ENCODE measurements at regions not wholly inside any gene's neighbourhood (a gene's known extent, or its start where the extent isn't known, plus 50 kb on each side); places are given as distances from the start of the nearest gene placed in this dataset.
"Not testable (repeated sequence)": the region's sequence is repeated elsewhere in the genome, so short reads cannot be mapped to it uniquely, and the experiment has no call there.

DNA sequence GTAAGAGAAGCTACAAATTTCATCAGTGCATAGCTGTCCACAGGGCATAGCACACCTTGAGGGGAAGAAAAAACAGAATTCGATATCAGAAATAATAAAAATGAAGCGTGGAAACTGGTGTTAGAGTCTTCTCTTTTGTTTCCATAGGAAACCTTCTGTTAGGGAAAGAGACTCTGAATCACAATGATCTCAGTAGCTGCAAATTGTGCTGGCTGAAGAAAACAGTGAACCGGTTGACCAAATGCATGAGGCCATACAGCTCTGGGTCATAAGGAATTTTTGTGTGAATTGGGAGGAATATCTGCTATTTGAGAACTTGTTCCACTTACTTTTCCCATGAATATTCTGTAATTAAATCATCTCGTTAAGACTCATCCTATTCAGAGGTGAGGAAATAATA, 580.2 kb upstream of the NECTIN3 start:
- Mint-ChIP-seq H3K9me3 (peaks cover 7 to 35% (median 16%) of the 10 kb centered on the region in 7 donors), H3K36me3 (peaks cover 0 to 4% of the 10 kb centered on the region in 2 donors), H3K4me1 (no peaks in the 10 kb centered on the region), H3K27me3 (no peaks in the 10 kb centered on the region), H3K27ac (no peak overlapping the region), H3K4me3 (no peak overlapping the region)
- DNase-seq (no peak), ATAC-seq (ENCODE audit: low read depth in 2 of 2) (no peak)

DNA sequence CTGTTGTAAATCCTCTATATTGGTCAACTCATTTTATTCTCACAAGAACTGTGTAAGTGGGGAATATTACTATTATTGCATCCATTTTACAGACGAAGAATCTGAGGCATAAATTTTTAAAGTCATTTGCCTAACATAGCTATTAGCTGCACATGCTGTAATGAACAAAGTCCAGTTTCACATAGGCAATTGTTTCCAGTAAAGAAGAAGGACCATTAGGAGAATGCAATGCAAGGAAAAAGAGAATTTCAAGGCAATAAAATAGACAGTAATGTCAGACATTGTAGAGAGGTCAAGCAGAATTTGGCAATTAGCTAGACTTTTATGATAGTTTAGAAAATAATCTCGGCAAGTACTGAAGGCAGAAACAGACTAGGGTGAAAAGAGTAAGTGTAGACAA, 578.7 kb upstream of the NECTIN3 start:
- H3K4me3 Mint-ChIP-seq, result no peak overlapping the region
- ATAC-seq (ENCODE audit: low read depth in 2 of 2) (no peak), DNase-seq (no peak)
- no peaks in the 10 kb centered on the region for H3K27me3 Mint-ChIP-seq
- H3K9me3 Mint-ChIP-seq, result peaks cover 2 to 22% (median 12%) of the 10 kb centered on the region in 7 donors
- H3K27ac Mint-ChIP-seq, result no peak overlapping the region
- no peaks in the 10 kb centered on the region for H3K4me1 Mint-ChIP-seq
- H3K36me3 Mint-ChIP-seq, result no peaks in the 10 kb centered on the region

DNA sequence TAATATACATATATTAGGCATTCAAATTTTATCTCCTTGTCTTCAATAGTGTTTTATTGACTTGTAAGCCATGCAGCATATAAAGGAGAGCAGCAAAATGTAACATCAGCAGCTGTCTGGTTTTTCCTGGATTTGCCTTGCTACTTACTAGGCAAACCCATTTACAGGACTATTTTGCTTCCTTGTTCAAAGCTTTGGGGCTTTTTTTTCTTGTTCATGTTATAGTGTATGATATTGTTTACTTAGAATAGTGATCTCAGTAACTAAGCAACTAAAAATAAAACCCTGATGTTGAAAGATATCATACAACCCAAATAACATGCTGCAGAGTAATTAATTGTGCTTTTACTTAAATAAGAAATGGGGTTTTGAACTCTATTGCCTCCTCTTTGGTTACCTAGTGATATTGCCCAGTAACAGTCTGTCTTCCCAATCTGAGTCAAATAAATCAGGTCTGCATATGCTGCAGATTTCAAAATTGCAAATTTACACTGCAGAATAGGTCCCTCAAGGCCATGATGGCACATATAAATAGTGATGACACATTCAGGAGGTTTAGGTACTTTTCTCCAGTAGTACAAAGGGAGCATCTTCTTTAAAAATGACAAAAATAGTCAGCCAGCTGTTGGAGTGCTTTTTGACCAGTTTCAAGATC, 578.1 kb upstream of the NECTIN3 start:
- ATAC-seq (ENCODE audit: low read depth in 2 of 2), result no peak
- H3K9me3 Mint-ChIP-seq, result peaks cover 0 to 21% (median 5%) of the 10 kb centered on the region in 7 donors
- no peak for DNase-seq
- H3K4me1 Mint-ChIP-seq, result no peaks in the 10 kb centered on the region
- H3K36me3 Mint-ChIP-seq, result no peaks in the 10 kb centered on the region
- H3K27ac Mint-ChIP-seq, result no peak overlapping the region
- H3K27me3 Mint-ChIP-seq, result no peaks in the 10 kb centered on the region
- no peak overlapping the region for H3K4me3 Mint-ChIP-seq

DNA sequence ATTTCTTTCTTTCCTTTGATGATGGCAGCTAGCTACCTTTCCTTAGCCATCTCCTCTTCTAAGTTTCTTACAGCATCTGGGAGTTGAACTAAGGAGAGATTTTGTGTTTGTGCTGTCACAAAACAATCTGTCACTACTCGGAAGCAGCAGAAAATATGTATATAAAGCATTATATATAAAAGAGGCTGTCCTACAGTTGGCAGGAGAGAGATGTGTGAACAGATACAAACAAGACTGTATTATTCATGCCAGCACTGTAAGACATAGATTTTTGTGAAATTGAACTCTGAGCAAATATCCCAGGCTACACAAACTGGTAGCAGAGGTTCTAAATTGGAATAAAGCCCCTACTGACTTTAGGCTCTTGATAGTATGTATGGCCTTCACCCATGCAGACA, 577.5 kb upstream of the NECTIN3 start:
- H3K27me3 Mint-ChIP-seq, result no peaks in the 10 kb centered on the region
- DNase-seq (no peak), ATAC-seq (ENCODE audit: low read depth in 2 of 2) (no peak)
- no peaks in the 10 kb centered on the region for H3K36me3 Mint-ChIP-seq
- no peak overlapping the region for H3K27ac Mint-ChIP-seq
- no peaks in the 10 kb centered on the region for H3K4me1 Mint-ChIP-seq
- H3K4me3 Mint-ChIP-seq, result no peak overlapping the region
- peaks cover 0 to 16% (median 4%) of the 10 kb centered on the region in 7 donors for H3K9me3 Mint-ChIP-seq

DNA sequence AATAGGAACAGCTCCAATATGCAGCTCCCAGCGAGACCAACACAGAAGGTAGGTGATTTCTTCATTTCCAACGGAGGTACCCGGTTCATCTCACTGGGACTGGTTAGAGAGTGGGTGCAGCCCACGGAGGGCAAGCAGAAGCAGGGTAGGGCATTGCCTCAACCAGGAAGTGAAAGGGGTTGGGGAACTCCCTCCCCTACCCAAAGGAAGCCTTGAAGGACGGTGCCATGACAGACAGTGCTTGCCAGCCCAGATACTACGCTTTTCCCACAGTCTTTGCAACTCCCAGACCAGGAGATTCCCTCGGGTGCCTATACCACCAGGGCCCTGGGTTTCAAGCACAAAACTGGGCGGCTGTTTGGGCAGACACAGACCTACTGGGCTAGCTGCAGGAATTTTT, 576.9 kb upstream of the NECTIN3 start:
- ATAC-seq (ENCODE audit: low read depth in 2 of 2), result no peak
- H3K27me3 Mint-ChIP-seq, result no peaks in the 10 kb centered on the region
- H3K9me3 Mint-ChIP-seq, result peaks cover 0 to 9% (median 4%) of the 10 kb centered on the region in 7 donors
- H3K4me3 Mint-ChIP-seq, result no peak overlapping the region
- H3K36me3 Mint-ChIP-seq, result no peaks in the 10 kb centered on the region
- H3K27ac Mint-ChIP-seq, result no peak overlapping the region
- no peaks in the 10 kb centered on the region for H3K4me1 Mint-ChIP-seq
- no peak for DNase-seq

DNA sequence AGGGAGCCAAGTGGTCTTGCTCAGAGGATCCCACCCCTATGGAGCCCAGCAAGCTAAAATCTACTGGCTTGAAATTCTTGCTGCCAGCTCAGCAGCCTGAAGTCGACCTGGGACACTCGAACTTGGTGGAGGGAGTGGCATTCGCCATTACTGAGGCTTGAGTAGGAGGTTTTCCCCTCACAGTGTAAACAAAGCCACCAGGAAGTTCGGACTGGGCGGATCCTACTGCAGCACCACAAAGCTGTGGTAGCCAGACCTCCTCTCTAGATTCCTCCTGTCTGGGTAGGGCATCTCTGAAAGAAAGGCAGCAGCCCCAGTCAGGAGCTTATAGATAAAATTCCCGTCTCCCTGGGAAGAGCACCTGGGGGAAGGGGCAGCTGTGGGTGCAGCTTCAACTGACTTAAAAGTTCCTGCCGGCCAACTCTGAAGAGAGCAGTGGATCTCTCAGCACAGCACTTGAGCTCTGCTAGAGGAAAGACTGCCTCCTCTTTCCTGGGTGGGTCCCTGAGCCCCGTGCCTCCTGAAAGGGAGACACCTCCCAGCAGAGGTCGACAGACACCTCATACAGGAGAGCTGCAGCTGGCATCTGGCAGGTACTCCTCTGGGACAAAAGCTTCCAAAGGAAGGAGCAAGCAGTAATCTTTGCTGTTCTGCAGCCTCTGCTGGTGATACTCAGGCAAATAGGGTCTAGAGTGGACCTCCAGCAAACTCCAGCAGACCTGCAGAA, 576.3 kb upstream of the NECTIN3 start:
- Mint-ChIP-seq H3K4me1 (no peaks in the 10 kb centered on the region), H3K36me3 (no peaks in the 10 kb centered on the region), H3K4me3 (peak overlapping the region in 1 of 8 donors; percentile 14), H3K27ac (no peak overlapping the region), H3K9me3 (peaks cover 0 to 11% (median 6%) of the 10 kb centered on the region in 7 donors), H3K27me3 (no peaks in the 10 kb centered on the region)
- DNase-seq (no peak), ATAC-seq (ENCODE audit: low read depth in 2 of 2) (no peak)

DNA sequence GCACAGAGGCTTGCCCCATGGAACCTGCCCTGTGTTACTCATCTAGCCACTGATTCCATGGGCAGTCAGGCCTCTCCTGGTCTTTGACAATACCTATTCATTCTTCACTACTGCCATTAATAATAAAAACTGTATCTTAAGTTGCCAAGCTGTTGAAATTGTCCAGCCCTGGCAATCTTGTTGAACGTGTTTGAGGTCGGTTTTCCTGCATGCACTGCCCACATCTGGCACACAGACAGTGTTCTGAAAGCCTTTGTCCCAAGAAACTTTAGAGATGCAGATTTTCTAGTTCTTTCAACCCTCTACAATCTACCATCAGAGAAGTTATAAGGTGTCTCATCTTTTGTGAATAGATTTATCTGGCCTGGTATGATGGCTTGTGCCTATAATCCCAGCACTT, 567.2 kb upstream of the NECTIN3 start:
- no peaks in the 10 kb centered on the region for H3K27me3 Mint-ChIP-seq
- no peaks in the 10 kb centered on the region for H3K36me3 Mint-ChIP-seq
- ATAC-seq (ENCODE audit: low read depth in 2 of 2) (no peak), DNase-seq (no peak)
- H3K27ac Mint-ChIP-seq, result no peak overlapping the region
- H3K4me3 Mint-ChIP-seq, result no peak overlapping the region
- H3K4me1 Mint-ChIP-seq, result no peaks in the 10 kb centered on the region
- peaks cover 7 to 32% (median 18%) of the 10 kb centered on the region in 7 donors for H3K9me3 Mint-ChIP-seq

DNA sequence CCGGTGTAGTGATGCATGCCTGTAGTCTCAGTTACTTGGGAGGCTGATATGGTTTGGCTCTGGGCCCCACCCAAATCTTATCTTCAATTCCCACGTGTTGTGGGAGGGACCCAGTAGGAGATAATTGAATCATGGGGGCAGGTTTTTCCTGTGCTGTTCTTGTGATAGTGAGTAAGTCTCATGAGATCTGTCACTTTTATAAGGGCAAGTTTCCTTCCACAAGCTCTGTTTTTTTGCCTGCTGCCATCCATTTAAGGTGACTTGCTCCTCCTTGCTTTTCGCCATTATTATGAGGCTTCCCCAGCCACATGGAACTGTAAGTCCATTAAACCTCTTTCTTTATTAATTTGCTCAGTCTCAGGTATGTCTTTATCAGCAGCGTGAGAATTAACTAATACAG, 566.7 kb upstream of the NECTIN3 start:
- ATAC-seq (ENCODE audit: low read depth in 2 of 2), result no peak

DNA sequence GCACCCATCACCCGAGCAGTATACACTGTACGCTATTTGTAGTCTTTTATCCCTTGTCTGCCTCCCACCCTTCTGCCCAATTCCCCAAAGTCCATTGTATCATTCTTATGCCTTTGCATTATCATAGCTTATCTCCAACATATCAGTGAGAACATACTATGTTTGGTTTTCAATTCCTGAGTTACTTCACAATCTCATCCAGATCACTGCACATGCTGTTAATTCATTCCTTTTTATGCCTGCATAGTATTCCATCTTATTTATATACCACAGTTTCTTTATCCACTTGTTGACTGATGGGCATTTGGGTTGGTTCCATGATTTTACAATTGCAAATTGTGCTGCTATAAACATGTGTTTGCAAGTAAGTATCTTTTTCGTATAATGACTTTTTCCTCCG, 564.7 kb upstream of the NECTIN3 start:
- Mint-ChIP-seq H3K9me3 (peaks cover 15 to 46% (median 22%) of the 10 kb centered on the region in 7 donors), H3K4me3 (no peak overlapping the region), H3K27ac (no peak overlapping the region), H3K36me3 (no peaks in the 10 kb centered on the region), H3K27me3 (no peaks in the 10 kb centered on the region), H3K4me1 (no peaks in the 10 kb centered on the region)
- ATAC-seq (ENCODE audit: low read depth in 2 of 2) (no peak), DNase-seq (no peak)

More for the DNA sequence above, 566.7 kb upstream of the NECTIN3 start:
- H3K4me1 Mint-ChIP-seq, result no peaks in the 10 kb centered on the region
- H3K9me3 Mint-ChIP-seq, result peaks cover 12 to 36% (median 18%) of the 10 kb centered on the region in 7 donors
- no peak overlapping the region for H3K4me3 Mint-ChIP-seq
- no peak for DNase-seq
- no peak overlapping the region for H3K27ac Mint-ChIP-seq
- H3K36me3 Mint-ChIP-seq, result no peaks in the 10 kb centered on the region
- no peaks in the 10 kb centered on the region for H3K27me3 Mint-ChIP-seq

DNA sequence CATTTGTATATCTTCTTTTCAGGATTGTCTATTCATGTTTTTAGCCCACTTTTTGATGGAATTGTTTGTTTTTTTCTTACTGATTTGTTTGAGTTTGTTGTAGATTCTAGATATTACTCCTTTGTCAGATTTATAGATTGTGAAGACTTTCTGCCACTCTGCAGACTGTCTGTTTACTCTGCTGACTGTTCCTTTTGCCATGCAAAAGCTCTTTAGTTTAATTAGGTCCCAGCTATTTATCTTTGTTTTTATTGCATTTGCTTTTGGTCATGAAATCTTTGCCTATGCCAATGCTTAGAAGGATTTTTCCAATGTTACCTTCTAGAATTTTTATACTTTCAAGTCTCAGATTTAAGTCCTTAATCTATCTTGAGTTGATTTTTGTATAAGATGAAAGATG, 564.0 kb upstream of the NECTIN3 start:
- not testable (repeated sequence) for H3K4me3 Mint-ChIP-seq; DNase-seq; H3K36me3 Mint-ChIP-seq; H3K27me3 Mint-ChIP-seq; ATAC-seq (ENCODE audit: low read depth in 2 of 2); H3K27ac Mint-ChIP-seq; H3K4me1 Mint-ChIP-seq
- peaks cover 15 to 45% (median 22%) of the 10 kb centered on the region in 7 donors for H3K9me3 Mint-ChIP-seq

DNA sequence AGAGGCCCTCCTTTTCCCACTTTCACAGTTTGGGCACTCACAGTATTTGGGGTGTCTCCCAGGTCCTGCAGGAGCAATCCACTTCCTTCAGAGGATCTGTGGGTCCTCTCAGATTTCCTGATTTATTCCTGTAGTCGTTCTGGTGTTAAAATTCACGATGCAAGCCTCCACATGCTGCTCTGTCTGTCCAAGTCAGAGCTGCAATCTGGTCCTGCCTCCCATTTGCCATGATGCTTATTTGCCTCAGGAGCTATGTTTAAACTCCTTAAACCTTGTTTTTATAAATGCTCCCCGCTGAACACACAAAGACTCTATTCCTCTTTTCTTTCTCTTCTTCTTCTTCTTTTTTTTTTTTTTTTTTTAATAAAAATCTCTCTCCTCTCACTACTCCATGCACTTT, 558.7 kb upstream of the NECTIN3 start:
- H3K27ac Mint-ChIP-seq, result no peak overlapping the region
- DNase-seq (no peak), ATAC-seq (ENCODE audit: low read depth in 2 of 2) (no peak)
- H3K36me3 Mint-ChIP-seq, result no peaks in the 10 kb centered on the region
- H3K27me3 Mint-ChIP-seq, result peaks cover 0 to 3% (median 0%) of the 10 kb centered on the region in 3 donors
- H3K4me3 Mint-ChIP-seq, result peak overlapping the region in 1 of 8 donors; percentile 37
- H3K4me1 Mint-ChIP-seq, result no peaks in the 10 kb centered on the region
- H3K9me3 Mint-ChIP-seq, result peaks cover 11 to 48% (median 21%) of the 10 kb centered on the region in 7 donors

DNA sequence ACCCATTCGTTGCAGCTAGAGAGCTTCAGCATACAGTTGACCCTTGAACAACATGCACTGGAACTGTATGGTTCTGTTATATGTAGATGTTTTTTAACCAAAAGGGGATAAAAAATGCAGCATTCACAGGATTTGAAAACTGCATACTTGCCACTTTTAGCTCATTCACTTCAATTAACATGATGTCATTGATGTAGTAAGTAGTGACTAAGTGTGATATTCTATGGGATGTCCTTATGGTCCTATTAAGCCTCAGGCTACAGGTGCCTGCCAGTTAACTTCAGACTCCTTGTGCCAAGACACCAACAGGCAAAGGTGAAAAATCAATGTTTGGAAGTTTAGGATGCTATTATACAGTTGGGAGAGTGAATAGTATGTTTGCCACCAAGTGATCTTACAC, 553.6 kb upstream of the NECTIN3 start:
- Mint-ChIP-seq H3K27ac (no peak overlapping the region), H3K4me3 (no peak overlapping the region), H3K9me3 (peaks cover 0 to 16% (median 5%) of the 10 kb centered on the region in 7 donors), H3K4me1 (no peaks in the 10 kb centered on the region), H3K27me3 (peaks cover 0 to 3% (median 0%) of the 10 kb centered on the region in 3 donors), H3K36me3 (no peaks in the 10 kb centered on the region)
- ATAC-seq (ENCODE audit: low read depth in 2 of 2) (no peak), DNase-seq (no peak)

DNA sequence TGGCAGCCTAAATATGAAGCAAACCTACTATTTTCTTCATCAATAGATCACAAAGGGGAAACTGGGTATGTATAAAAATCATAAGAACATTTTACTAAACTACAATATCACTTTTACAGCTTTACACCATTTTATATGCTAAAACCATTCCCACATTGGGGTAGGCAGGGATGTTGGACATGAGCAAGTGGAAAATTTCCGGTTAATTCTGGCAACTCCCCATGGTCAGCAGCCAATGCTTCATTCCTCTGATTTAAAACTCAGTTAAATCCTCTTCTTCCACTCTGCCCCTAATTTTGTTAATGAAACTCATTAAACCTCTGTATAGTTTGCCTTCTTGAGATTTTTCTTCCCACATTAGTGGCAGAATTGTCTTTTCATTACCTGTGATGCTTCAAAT, 552.5 kb upstream of the NECTIN3 start:
- ATAC-seq (ENCODE audit: low read depth in 2 of 2), result no peak
- H3K27ac Mint-ChIP-seq, result no peak overlapping the region
- H3K27me3 Mint-ChIP-seq, result peaks cover 0 to 3% (median 0%) of the 10 kb centered on the region in 3 donors
- H3K4me3 Mint-ChIP-seq, result no peak overlapping the region
- no peaks in the 10 kb centered on the region for H3K36me3 Mint-ChIP-seq
- peaks cover 0 to 20% (median 4%) of the 10 kb centered on the region in 7 donors for H3K9me3 Mint-ChIP-seq
- no peaks in the 10 kb centered on the region for H3K4me1 Mint-ChIP-seq
- DNase-seq, result no peak

DNA sequence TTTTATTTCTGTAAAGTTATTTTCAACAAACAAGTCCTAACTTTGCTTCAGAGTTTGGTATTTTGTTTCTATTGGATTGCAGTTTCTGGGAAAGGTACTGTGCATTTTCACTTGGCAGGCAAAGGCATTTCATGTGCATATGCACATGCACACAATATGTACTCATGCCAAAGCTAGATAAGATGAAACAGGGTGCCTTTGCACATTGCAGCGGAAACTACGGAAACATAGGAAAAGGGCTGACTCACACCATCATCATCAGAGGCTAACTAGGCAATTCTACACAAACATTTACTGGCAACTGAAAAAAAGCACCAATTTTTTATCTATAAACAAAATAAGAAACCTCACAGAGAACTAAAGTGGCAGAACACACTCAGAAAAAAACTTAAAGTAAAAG, 550.6 kb upstream of the NECTIN3 start:
- no peaks in the 10 kb centered on the region for H3K4me1 Mint-ChIP-seq
- peaks cover 0 to 3% (median 0%) of the 10 kb centered on the region in 3 donors for H3K27me3 Mint-ChIP-seq
- H3K9me3 Mint-ChIP-seq, result peaks cover 0 to 13% (median 2%) of the 10 kb centered on the region in 7 donors

More for the DNA sequence above, 550.6 kb upstream of the NECTIN3 start:
- Mint-ChIP-seq H3K36me3 (no peaks in the 10 kb centered on the region), H3K27ac (no peak overlapping the region), H3K4me3 (no peak overlapping the region)
- ATAC-seq (ENCODE audit: low read depth in 2 of 2) (no peak), DNase-seq (no peak)

Data from naive B cell (primary cell).